GM21619 (cell line): ENCODE measurements at regions not wholly inside any gene's neighbourhood (a gene's known extent, or its start where the extent isn't known, plus 50 kb on each side); places are given as distances from the start of the nearest gene placed in this dataset.
"Not testable (repeated sequence)": the region's sequence is repeated elsewhere in the genome, so short reads cannot be mapped to it uniquely, and the experiment has no call there.

Experiments used
- ATAC-seq: cut with Tn5 transposase; IDR thresholded peaks from one replicate; pipeline ENCODE4 v1.9.1; 2021; ENCODE audit not compliant: unreplicated experiment

- ATAC-seq = no peak
Measured at GRCh38 chr2:137881711-137882110, 82.6 kb upstream of the HNMT start.

GRCh38 chr2:137886083-137886831 is 78.0 kb upstream of the HNMT start:
- no peak for ATAC-seq

- ATAC-seq = no peak
Measured at GRCh38 chr2:137888845-137889244, 75.4 kb upstream of the HNMT start.

DNA sequence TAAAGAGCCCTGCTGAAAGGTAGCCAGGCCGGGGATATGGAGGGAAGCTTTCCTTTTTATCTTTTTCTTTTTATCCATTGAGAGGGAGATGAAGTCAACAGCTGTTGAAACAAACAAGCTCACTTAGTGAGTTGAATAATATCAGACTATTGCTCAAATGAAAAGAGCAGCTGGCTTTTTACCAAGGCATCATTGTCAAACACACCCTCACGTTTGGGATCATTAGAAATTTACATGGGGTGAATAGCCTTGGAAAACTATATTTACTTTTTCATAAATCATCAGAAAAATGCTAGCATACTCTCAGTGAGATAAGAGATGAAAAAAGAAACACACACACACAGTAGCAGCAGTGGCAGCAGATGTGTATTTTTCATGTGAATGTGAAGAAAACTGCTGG is 71.5 kb upstream of the HNMT start:
- ATAC-seq = no peak

- no peak for ATAC-seq
Measured at GRCh38 chr2:137893145-137893544, 71.1 kb upstream of the HNMT start.

DNA sequence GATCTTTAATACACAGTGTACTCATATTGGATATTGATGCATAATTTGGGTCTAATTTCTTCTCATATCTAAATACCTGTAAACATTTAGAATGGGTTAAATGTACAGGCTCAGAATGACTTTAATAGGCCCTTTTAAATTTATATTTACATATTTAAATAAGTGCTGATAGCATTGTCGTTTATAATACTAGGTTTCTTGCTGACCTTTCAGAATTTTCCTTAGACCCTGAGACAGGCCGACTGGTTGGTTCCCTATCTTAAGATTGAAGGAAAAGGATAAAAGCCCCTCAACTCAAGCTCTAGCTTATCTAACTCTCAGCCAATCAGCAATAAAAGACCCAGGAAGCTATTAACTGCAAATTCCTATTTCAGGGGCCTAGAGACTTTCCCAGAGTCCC is 67.8 kb upstream of the HNMT start:
- no peak for ATAC-seq

- ATAC-seq = no peak
Measured at GRCh38 chr2:137897082-137897481, 67.2 kb upstream of the HNMT start.

DNA sequence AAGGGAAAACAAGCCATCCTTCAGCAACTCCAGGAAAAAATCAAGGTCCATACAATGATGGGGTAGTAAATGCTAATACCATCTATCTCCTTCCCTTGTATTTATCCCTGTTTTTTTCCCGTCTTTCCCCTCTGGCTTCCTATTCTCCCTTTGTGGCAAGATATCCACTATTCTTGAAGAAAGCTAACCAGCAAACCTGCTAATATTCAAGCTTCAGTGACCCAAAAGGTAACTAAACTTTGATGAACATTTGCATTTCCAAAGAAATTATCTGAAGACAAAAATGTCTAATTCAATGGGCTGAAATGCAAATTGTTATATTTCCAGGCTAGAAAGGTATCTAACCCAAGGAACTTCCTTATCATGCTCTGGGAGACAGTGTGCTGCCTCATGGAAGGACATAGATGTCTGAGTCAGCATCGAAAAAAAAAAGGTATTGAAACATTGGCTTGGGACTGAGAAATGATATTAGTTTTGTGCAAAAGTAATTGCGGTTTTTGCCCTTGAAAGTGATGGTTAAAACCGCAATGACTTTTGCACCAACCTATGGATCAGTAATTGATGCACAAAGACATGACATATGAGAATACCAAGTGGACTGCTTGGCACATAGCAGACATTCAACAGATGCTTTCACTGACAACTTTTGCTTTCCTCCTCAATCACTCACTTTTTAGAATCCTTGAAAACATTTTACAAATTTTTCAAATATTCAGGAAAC is 63.7 kb upstream of the HNMT start:
- ATAC-seq = no peak

GRCh38 chr2:137910641-137911040 is 53.6 kb upstream of the HNMT start:
- ATAC-seq = no peak

DNA sequence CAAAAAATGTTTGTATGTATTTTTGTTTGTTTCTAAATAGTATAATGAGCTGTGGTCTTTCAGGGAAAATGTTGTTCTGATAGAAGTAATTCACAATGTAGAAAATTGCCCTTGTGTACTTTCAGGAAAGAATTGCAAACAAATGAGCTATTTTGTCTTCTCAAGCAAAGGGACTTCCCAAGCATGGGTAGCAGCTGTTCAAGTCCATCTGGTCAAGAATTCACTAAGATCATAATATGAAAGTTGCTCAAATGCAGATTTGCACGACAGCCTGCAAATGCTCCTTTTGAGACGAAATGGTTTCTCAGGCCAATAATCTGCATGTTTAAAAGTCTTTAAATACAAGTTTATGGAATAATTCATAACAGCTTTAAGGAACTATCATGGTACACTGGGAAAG is 51.9 kb upstream of the HNMT start:
- ATAC-seq = no peak

DNA sequence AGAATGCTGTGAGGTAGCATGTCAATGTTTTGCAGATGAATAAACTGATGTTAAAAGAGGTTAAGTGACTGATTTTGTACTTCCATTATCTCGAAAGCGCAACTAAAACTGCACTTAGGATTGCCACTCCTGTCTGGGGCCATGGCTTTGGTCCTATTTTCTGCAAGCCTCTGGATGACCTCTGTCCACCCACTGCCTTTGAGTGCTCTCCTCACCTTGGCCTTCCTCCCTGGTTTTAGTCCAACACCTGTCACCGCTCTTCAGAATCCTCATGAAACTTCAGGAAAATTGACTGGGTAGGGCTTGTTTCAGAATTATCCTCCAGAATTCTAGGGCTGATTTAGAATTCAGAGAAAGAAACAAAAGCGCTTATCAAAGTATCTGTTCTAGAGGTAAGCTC is 51.1 kb upstream of the HNMT start:
- ATAC-seq = no peak

DNA sequence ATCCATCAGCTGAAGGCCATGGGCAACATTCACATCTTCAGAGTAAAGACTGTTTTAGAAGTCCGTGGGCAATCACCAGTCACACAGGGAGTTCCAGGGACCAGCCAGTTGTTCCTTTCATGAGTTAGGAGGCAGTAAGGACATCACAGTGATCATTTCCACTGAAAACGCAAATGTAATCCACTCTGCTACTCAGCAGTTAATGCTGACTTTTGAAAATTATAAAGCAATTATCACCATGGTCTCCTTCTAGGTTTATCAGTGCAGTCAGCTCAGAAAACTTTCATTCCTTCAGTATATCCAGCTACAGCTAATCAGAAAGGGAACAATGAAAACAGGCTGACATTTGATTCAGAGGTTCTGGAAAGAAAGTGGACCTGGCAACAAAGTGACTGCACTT is 50.6 kb upstream of the HNMT start:
- not testable (repeated sequence) for ATAC-seq
